HEK293 (cell line): ENCODE measurements at regions not wholly inside any gene's neighbourhood (a gene's known extent, or its start where the extent isn't known, plus 50 kb on each side); places are given as distances from the start of the nearest gene placed in this dataset.

Source experiments
- CTCF ChIA-PET: fragments of 350-600 bp; formaldehyde crosslinking; extraction: SDS; loops from one replicate; lab custom pipeline; 2021; ENCODE audit warnings: antibody characterized with exemption; lab: Yijun Ruan, JAX
- POLR2A ChIA-PET: fragments of 300-600 bp; formaldehyde crosslinking; extraction: SDS; loops from one replicate; lab custom pipeline; 2020; ENCODE audit warnings: antibody characterized with exemption, inconsistent platforms; lab: Yijun Ruan, JAX
- H3K27ac ChIP-seq: fragments of 200-500 bp; sonication (Bioruptor generic); 2 replicates; pipeline ENCODE4 v1.5.1; 2014; ENCODE audit warnings: low read depth, low read length, control low read depth, inconsistent platforms; ENCODE audit errors: extremely low read depth
- H3K36me3 ChIP-seq, 2 experiments: fragments of 200-500 bp in 1 of 2; sonication (Bioruptor generic) in 1 of 2; 1 replicate in 1 of 2; 2 replicates in 1 of 2; pipeline ENCODE4 v1.5.1; 2014 to 2017; ENCODE audit warnings: inconsistent platforms in 2 of 2, low read length in 2 of 2; ENCODE audit not compliant: control insufficient read depth in 2 of 2, insufficient read depth in 1 of 2
- H3K4me1 ChIP-seq: fragments of 200-500 bp; sonication (Bioruptor generic); 2 replicates; pipeline ENCODE4 v1.5.1; 2014; ENCODE audit warnings: mild to moderate bottlenecking, low read length, inconsistent platforms; ENCODE audit not compliant: control insufficient read depth, insufficient read depth
- H3K4me3 ChIP-seq: 2 replicates; pipeline ENCODE4 v1.5.1; 2011; ENCODE audit warnings: low read depth, mild to moderate bottlenecking, control low read depth, low read length, moderate library complexity
- H3K9me3 ChIP-seq: fragments of 200-500 bp; sonication (Bioruptor generic); 2 replicates; pipeline ENCODE4 v1.5.1; 2014; ENCODE audit warnings: low read depth, low read length, inconsistent platforms; ENCODE audit not compliant: control insufficient read depth, insufficient read depth
- BCL11B ChIP-seq: fragments of 450-650 bp; formaldehyde crosslinking; IDR thresholded peaks from 2 replicates; pipeline ENCODE4 v1.5.1; 2016; ENCODE audit warnings: low read depth, missing biosample characterization, missing genetic modification characterization
- CTCF ChIP-seq: fragments of 450-650 bp; formaldehyde crosslinking; IDR thresholded peaks from 2 replicates; pipeline ENCODE4 v1.5.1; 2016; ENCODE audit warnings: missing biosample characterization, missing genetic modification characterization
- HOXA7 ChIP-seq: sonication (generic); formaldehyde crosslinking; IDR thresholded peaks from 2 replicates; pipeline ENCODE4 v1.8.1; 2022; ENCODE audit warnings: missing genetic modification reagents, borderline replicate concordance
- OSR2 ChIP-seq: fragments of 450-650 bp; formaldehyde crosslinking; IDR thresholded peaks from 2 replicates; pipeline ENCODE4 v1.5.1; 2016; ENCODE audit warnings: missing biosample characterization, missing genetic modification characterization
- ZBTB1 ChIP-seq: fragments of 450-650 bp; formaldehyde crosslinking; IDR thresholded peaks from 2 replicates; pipeline ENCODE4 v1.5.1; 2016; ENCODE audit warnings: missing biosample characterization, missing genetic modification characterization
- ZBTB17 ChIP-seq: fragments of 450-650 bp; formaldehyde crosslinking; IDR thresholded peaks from 2 replicates; pipeline ENCODE4 v1.5.1; 2016; ENCODE audit warnings: missing biosample characterization, missing genetic modification characterization
- ZEB2 ChIP-seq: fragments of 450-650 bp; formaldehyde crosslinking; IDR thresholded peaks from 2 replicates; pipeline ENCODE4 v1.5.1; 2016; ENCODE audit warnings: missing biosample characterization, missing genetic modification characterization
- ZFP3 ChIP-seq: fragments of 450-650 bp; formaldehyde crosslinking; IDR thresholded peaks from 2 replicates; pipeline ENCODE4 v1.5.1; 2016; ENCODE audit warnings: low read depth, missing biosample characterization, missing genetic modification characterization
- ZNF121 ChIP-seq: fragments of 450-650 bp; formaldehyde crosslinking; IDR thresholded peaks from 2 replicates; pipeline ENCODE4 v1.5.1; 2016; ENCODE audit warnings: missing biosample characterization, missing genetic modification characterization
- ZNF157 ChIP-seq: fragments of 450-650 bp; formaldehyde crosslinking; IDR thresholded peaks from 2 replicates; pipeline ENCODE4 v1.5.1; 2016; ENCODE audit warnings: missing biosample characterization, missing genetic modification characterization
- ZNF174 ChIP-seq: fragments of 450-650 bp; formaldehyde crosslinking; IDR thresholded peaks from 2 replicates; pipeline ENCODE4 v1.5.0; 2017; ENCODE audit warnings: missing biosample characterization, mild to moderate bottlenecking, missing genetic modification characterization
- ZNF274 ChIP-seq, 2 experiments: fragments of 200-500 bp in 1 of 2; fragments of 450-650 bp in 1 of 2; sonication (Bioruptor generic) in 1 of 2; formaldehyde crosslinking in 1 of 2; IDR thresholded peaks; 2 replicates each; pipeline versions ENCODE4 v1.5.1 to v1.6.1; 2014 to 2016; ENCODE audit warnings: borderline replicate concordance in 1 of 2, inconsistent platforms in 1 of 2, low read length in 1 of 2, missing biosample characterization in 1 of 2, missing genetic modification characterization in 1 of 2
- ZNF394 ChIP-seq: fragments of 450-650 bp; formaldehyde crosslinking; IDR thresholded peaks from 2 replicates; pipeline ENCODE4 v1.5.1; 2016; ENCODE audit warnings: missing biosample characterization, missing genetic modification characterization, mild to moderate bottlenecking, moderate library complexity, borderline replicate concordance
- ZNF530 ChIP-seq: fragments of 450-650 bp; formaldehyde crosslinking; IDR thresholded peaks from 2 replicates; pipeline ENCODE4 v1.5.1; 2016; ENCODE audit warnings: low read depth, missing biosample characterization, missing genetic modification characterization
- ZNF548 ChIP-seq: fragments of 450-650 bp; formaldehyde crosslinking; IDR thresholded peaks from 2 replicates; pipeline ENCODE4 v1.5.1; 2016; ENCODE audit warnings: missing biosample characterization, missing genetic modification characterization
- ZNF555 ChIP-seq: fragments of 450-650 bp; formaldehyde crosslinking; conservative IDR thresholded peaks from 2 replicates; pipeline ENCODE4 v1.5.1; 2017; ENCODE audit warnings: missing biosample characterization, mild to moderate bottlenecking, missing genetic modification characterization, inconsistent platforms
- ZNF701 ChIP-seq: fragments of 450-650 bp; formaldehyde crosslinking; IDR thresholded peaks from 2 replicates; pipeline ENCODE4 v1.5.1; 2016; ENCODE audit warnings: missing biosample characterization, missing genetic modification characterization
- ZNF707 ChIP-seq: fragments of 450-650 bp; formaldehyde crosslinking; IDR thresholded peaks from 2 replicates; pipeline ENCODE4 v1.5.1; 2016; ENCODE audit warnings: missing biosample characterization, missing genetic modification characterization
- ZNF785 ChIP-seq: fragments of 450-650 bp; formaldehyde crosslinking; IDR thresholded peaks from 2 replicates; pipeline ENCODE4 v1.5.1; 2016; ENCODE audit warnings: missing biosample characterization, missing genetic modification characterization
- ZNF791 ChIP-seq: fragments of 450-650 bp; formaldehyde crosslinking; IDR thresholded peaks from 2 replicates; pipeline ENCODE4 v1.5.1; 2016; ENCODE audit warnings: missing biosample characterization, missing genetic modification characterization
- TF ChIP-seq, protein P1 (sequence below): fragments of 450-650 bp; formaldehyde crosslinking; IDR thresholded peaks from 2 replicates; pipeline ENCODE4 v1.5.1; 2016; ENCODE audit warnings: missing biosample characterization, missing genetic modification characterization, low read depth
- TF ChIP-seq, protein P2 (sequence below): fragments of 450-650 bp; formaldehyde crosslinking; IDR thresholded peaks from 2 replicates; pipeline ENCODE4 v1.5.1; 2017; ENCODE audit warnings: missing biosample characterization, missing genetic modification characterization
- TF ChIP-seq, protein P3 (sequence below): sonication (generic); formaldehyde crosslinking; IDR thresholded peaks from 2 replicates; pipeline ENCODE4 v1.8.1; 2022; ENCODE audit warnings: mild to moderate bottlenecking, moderate library complexity, missing genetic modification reagents

GRCh38 chr17:22492331-22492730 is 800.0 kb downstream of the KCNJ18 start:
- Histone ChIP-seq H3K9me3 (no peaks in the 10 kb centered on the region), H3K4me3 (no peak overlapping the region), H3K27ac (no peak overlapping the region), H3K36me3 (no peaks in the 10 kb centered on the region), H3K4me1 (no peaks in the 10 kb centered on the region)
- ChIA-PET CTCF (no interaction called here), POLR2A (no interaction called here)
- no peak for TF ChIP-seq ZNF555 (tag by site-specific recombination)
- no peak for TF ChIP-seq ZEB2 (tag by site-specific recombination)
- no peak for TF ChIP-seq ZNF530 (tag by site-specific recombination)
- TF ChIP-seq, protein P1, sequence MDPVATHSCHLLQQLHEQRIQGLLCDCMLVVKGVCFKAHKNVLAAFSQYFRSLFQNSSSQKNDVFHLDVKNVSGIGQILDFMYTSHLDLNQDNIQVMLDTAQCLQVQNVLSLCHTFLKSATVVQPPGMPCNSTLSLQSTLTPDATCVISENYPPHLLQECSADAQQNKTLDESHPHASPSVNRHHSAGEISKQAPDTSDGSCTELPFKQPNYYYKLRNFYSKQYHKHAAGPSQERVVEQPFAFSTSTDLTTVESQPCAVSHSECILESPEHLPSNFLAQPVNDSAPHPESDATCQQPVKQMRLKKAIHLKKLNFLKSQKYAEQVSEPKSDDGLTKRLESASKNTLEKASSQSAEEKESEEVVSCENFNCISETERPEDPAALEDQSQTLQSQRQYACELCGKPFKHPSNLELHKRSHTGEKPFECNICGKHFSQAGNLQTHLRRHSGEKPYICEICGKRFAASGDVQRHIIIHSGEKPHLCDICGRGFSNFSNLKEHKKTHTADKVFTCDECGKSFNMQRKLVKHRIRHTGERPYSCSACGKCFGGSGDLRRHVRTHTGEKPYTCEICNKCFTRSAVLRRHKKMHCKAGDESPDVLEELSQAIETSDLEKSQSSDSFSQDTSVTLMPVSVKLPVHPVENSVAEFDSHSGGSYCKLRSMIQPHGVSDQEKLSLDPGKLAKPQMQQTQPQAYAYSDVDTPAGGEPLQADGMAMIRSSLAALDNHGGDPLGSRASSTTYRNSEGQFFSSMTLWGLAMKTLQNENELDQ (tag by site-specific recombination), result no peak
- no peak for TF ChIP-seq ZBTB1
- TF ChIP-seq ZNF121 (tag by site-specific recombination), result no peak
- no peak for TF ChIP-seq ZBTB17 (tag by site-specific recombination)
- TF ChIP-seq ZNF274 (IDR thresholded peaks at IDR 0.05; ENCODE audit: low read length), result no peak
- no peak for TF ChIP-seq ZNF274 (tag by site-specific recombination; IDR thresholded peaks at IDR 0.05; ENCODE audit: borderline replicate concordance)
- TF ChIP-seq, protein P2, sequence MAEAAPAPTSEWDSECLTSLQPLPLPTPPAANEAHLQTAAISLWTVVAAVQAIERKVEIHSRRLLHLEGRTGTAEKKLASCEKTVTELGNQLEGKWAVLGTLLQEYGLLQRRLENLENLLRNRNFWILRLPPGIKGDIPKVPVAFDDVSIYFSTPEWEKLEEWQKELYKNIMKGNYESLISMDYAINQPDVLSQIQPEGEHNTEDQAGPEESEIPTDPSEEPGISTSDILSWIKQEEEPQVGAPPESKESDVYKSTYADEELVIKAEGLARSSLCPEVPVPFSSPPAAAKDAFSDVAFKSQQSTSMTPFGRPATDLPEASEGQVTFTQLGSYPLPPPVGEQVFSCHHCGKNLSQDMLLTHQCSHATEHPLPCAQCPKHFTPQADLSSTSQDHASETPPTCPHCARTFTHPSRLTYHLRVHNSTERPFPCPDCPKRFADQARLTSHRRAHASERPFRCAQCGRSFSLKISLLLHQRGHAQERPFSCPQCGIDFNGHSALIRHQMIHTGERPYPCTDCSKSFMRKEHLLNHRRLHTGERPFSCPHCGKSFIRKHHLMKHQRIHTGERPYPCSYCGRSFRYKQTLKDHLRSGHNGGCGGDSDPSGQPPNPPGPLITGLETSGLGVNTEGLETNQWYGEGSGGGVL, result no peak
- TF ChIP-seq ZNF785 (tag by site-specific recombination), result no peak
- no peak for TF ChIP-seq BCL11B (tag by site-specific recombination)
- TF ChIP-seq ZNF548 (tag by site-specific recombination), result no peak
- TF ChIP-seq ZNF394 (tag by site-specific recombination), result no peak

DNA sequence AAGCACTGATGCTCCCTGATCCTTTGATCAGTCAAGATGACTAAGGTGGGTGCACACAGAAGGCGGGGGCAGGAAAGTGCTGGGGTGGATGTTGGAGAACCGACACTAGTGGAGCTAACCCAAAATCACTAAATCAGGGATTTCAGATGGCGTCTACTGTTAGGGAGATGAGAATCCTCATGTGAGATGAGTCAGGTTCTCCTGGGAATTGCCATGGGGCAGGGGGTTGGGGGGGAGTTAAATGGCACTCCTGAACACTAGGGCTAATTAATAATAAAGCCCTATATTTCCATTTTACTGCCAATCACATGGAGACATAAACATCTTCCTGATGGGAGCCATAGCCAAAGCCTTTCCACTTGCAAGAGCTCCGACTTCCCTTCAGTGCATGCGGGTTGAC is 804.1 kb downstream of the KCNJ18 start:
- Histone ChIP-seq H3K4me1 (no peaks in the 10 kb centered on the region), H3K9me3 (no peaks in the 10 kb centered on the region), H3K36me3 (no peaks in the 10 kb centered on the region), H3K27ac (no peak overlapping the region), H3K4me3 (no peak overlapping the region)
- ChIA-PET CTCF (interaction anchor here (1.1 kb wide), 1 partner anchor 12 kb away, joined by 3 read pairs; no protein-coding TSS in a partner anchor), POLR2A (no interaction called here)
- TF ChIP-seq HOXA7 (CRISPR knock-in tag), result no peak
- TF ChIP-seq, protein P3, sequence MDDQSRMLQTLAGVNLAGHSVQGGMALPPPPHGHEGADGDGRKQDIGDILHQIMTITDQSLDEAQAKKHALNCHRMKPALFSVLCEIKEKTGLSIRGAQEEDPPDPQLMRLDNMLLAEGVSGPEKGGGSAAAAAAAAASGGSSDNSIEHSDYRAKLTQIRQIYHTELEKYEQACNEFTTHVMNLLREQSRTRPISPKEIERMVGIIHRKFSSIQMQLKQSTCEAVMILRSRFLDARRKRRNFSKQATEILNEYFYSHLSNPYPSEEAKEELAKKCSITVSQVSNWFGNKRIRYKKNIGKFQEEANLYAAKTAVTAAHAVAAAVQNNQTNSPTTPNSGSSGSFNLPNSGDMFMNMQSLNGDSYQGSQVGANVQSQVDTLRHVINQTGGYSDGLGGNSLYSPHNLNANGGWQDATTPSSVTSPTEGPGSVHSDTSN (CRISPR knock-in tag), result no peak
- TF ChIP-seq OSR2 (tag by site-specific recombination), result no peak
- no peak for TF ChIP-seq ZNF174
- no peak for TF ChIP-seq ZNF707 (tag by site-specific recombination)
- no peak for TF ChIP-seq CTCF (tag by site-specific recombination)
- TF ChIP-seq ZNF701, result no peak
- no peak for TF ChIP-seq ZNF791 (tag by site-specific recombination)
- TF ChIP-seq ZBTB17 (tag by site-specific recombination), result no peak
- TF ChIP-seq ZFP3 (tag by site-specific recombination), result no peak
- TF ChIP-seq ZNF157, result no peak
